GM12878 (cell line): ENCODE measurements at regions not wholly inside any gene's neighbourhood (a gene's known extent, or its start where the extent isn't known, plus 50 kb on each side); places are given as distances from the start of the nearest gene placed in this dataset.

Source experiments
- ASH2L ChIP-seq: fragments of 300-600, 200-600 bp; sonication (generic); IDR thresholded peaks from 2 replicates; pipeline ENCODE4 v1.6.1; 2017; ENCODE audit warnings: low read depth, mild to moderate bottlenecking, borderline replicate concordance
- ATF7 ChIP-seq: fragments of 450-650 bp; IDR thresholded peaks from 2 replicates; pipeline ENCODE4 v1.6.1; 2016; ENCODE audit warnings: low read depth, mild to moderate bottlenecking
- CBFB ChIP-seq: IDR thresholded peaks from 2 replicates; pipeline ENCODE4 v1.6.1; 2016; ENCODE audit warnings: antibody characterized with exemption, low read depth
- CEBPB ChIP-seq, 2 experiments: fragments of 150-350 bp in 1 of 2; IDR thresholded peaks; 2 replicates each; pipeline ENCODE4 v1.6.1; 2012 to 2014; ENCODE audit warnings: low read depth in 2 of 2, low read length in 2 of 2, borderline replicate concordance in 1 of 2, inconsistent platforms in 1 of 2
- EP300 ChIP-seq, 2 experiments: fragments of 150-350 bp in 1 of 2; IDR thresholded peaks; 2 replicates each; pipeline ENCODE4 v1.6.1; 2011 to 2012; ENCODE audit warnings: low read depth in 2 of 2, low read length in 2 of 2, borderline replicate concordance in 1 of 2, improper control_type of control experiment in 1 of 2, inconsistent platforms in 1 of 2; ENCODE audit not compliant: control insufficient read depth in 1 of 2
- ETV6 ChIP-seq, 2 experiments: fragments of 450-650 bp in 1 of 2; IDR thresholded peaks in 1 of 2; conservative IDR thresholded peaks in 1 of 2; 2 replicates each; pipeline ENCODE4 v1.6.1; 2014; ENCODE audit warnings: antibody characterized with exemption in 1 of 2, borderline replicate concordance in 1 of 2, low read depth in 1 of 2, mild to moderate bottlenecking in 1 of 2, moderate library complexity in 1 of 2
- FOXM1 ChIP-seq: IDR thresholded peaks from 2 replicates; pipeline ENCODE4 v1.6.1; 2012; ENCODE audit warnings: low read depth, mild to moderate bottlenecking, inconsistent platforms, low read length, moderate library complexity
- HDAC6 ChIP-seq: fragments of 200-600 bp; sonication (generic); IDR thresholded peaks from one replicate; pipeline ENCODE4 v1.8.0; 2017; ENCODE audit warnings: antibody characterized with exemption; ENCODE audit not compliant: unreplicated experiment
- IKZF1 ChIP-seq: fragments of 450-650 bp; conservative IDR thresholded peaks from 2 replicates; pipeline ENCODE4 v1.6.1; 2017; ENCODE audit warnings: antibody characterized with exemption, mild to moderate bottlenecking
- KAT2A ChIP-seq: conservative IDR thresholded peaks from 2 replicates; pipeline ENCODE4 v1.6.1; 2011; ENCODE audit warnings: low read depth, low read length; ENCODE audit not compliant: control insufficient read depth
- KLF5 ChIP-seq: fragments of 450-650 bp; IDR thresholded peaks from 2 replicates; pipeline ENCODE4 v1.6.1; 2014; ENCODE audit warnings: mild to moderate bottlenecking; ENCODE audit not compliant: partially characterized antibody
- MEF2A ChIP-seq: IDR thresholded peaks from 2 replicates; pipeline ENCODE4 v1.6.1; 2011; ENCODE audit warnings: low read depth, mild to moderate bottlenecking, low read length, moderate library complexity; ENCODE audit not compliant: insufficient read depth
- MTA2 ChIP-seq: fragments of 450-650 bp; IDR thresholded peaks from 2 replicates; pipeline ENCODE4 v1.6.1; 2016; ENCODE audit warnings: low read depth, mild to moderate bottlenecking, moderate library complexity
- MYB ChIP-seq: fragments of 150-350 bp; IDR thresholded peaks from 2 replicates; pipeline ENCODE4 v1.6.1; 2014; ENCODE audit warnings: mild to moderate bottlenecking, low read depth, low read length, borderline replicate concordance
- NFXL1 ChIP-seq: fragments of 450-650 bp; IDR thresholded peaks from 2 replicates; pipeline ENCODE4 v1.6.1; 2017; ENCODE audit warnings: antibody characterized with exemption, mild to moderate bottlenecking, borderline replicate concordance
- NFYA ChIP-seq: IDR thresholded peaks from 2 replicates; pipeline ENCODE4 v1.6.1; 2011; ENCODE audit warnings: low read depth, mild to moderate bottlenecking, low read length, improper control_type of control experiment, borderline replicate concordance
- NR2C1 ChIP-seq: fragments of 450-650 bp; IDR thresholded peaks from 2 replicates; pipeline ENCODE4 v1.6.1; 2017; ENCODE audit warnings: antibody characterized with exemption, mild to moderate bottlenecking, moderate library complexity
- SMAD5 ChIP-seq: IDR thresholded peaks from 2 replicates; pipeline ENCODE4 v1.6.1; 2016; ENCODE audit warnings: antibody characterized with exemption, low read depth
- TCF3 ChIP-seq: IDR thresholded peaks from 2 replicates; pipeline ENCODE4 v1.6.1; 2012; ENCODE audit warnings: low read depth, mild to moderate bottlenecking, low read length, borderline replicate concordance; ENCODE audit not compliant: insufficient read depth
- TCF7 ChIP-seq: IDR thresholded peaks from 2 replicates; pipeline ENCODE4 v1.6.1; 2014; ENCODE audit warnings: antibody characterized with exemption, borderline replicate concordance
- ZNF207 ChIP-seq: fragments of 450-650 bp; IDR thresholded peaks from 2 replicates; pipeline ENCODE4 v1.6.1; 2014; ENCODE audit warnings: antibody characterized with exemption, mild to moderate bottlenecking, borderline replicate concordance
- ZNF274 ChIP-seq: IDR thresholded peaks from one replicate; pipeline ENCODE4 v1.8.0; 2011; ENCODE audit not compliant: insufficient read length, insufficient read depth
- ZNF622 ChIP-seq: fragments of 450-650 bp; IDR thresholded peaks from 2 replicates; pipeline ENCODE4 v1.6.1; 2017; ENCODE audit warnings: mild to moderate bottlenecking, inconsistent platforms
- ZZZ3 ChIP-seq: IDR thresholded peaks from 2 replicates; pipeline ENCODE4 v1.6.1; 2011; ENCODE audit warnings: low read depth; ENCODE audit not compliant: control insufficient read depth, insufficient read length
- TF ChIP-seq, protein P1 (sequence below): IDR thresholded peaks from 2 replicates; pipeline ENCODE4 v1.6.1; 2011; ENCODE audit warnings: borderline replicate concordance, low read depth, mild to moderate bottlenecking, moderate library complexity, low read length; ENCODE audit not compliant: insufficient read depth, poor library complexity, severe bottlenecking
- TF ChIP-seq, protein P2 (sequence below): IDR thresholded peaks from 2 replicates; pipeline ENCODE4 v1.6.1; 2011; ENCODE audit warnings: borderline replicate concordance, low read depth, mild to moderate bottlenecking, moderate library complexity, mixed read lengths, low read length; ENCODE audit not compliant: insufficient read depth; ENCODE audit errors: extremely low read length
- TF ChIP-seq, protein P3 (sequence below): fragments of 450-650 bp; IDR thresholded peaks from 2 replicates; pipeline ENCODE4 v1.6.1; 2018; ENCODE audit warnings: borderline replicate concordance, mild to moderate bottlenecking; ENCODE audit not compliant: partially characterized antibody

DNA sequence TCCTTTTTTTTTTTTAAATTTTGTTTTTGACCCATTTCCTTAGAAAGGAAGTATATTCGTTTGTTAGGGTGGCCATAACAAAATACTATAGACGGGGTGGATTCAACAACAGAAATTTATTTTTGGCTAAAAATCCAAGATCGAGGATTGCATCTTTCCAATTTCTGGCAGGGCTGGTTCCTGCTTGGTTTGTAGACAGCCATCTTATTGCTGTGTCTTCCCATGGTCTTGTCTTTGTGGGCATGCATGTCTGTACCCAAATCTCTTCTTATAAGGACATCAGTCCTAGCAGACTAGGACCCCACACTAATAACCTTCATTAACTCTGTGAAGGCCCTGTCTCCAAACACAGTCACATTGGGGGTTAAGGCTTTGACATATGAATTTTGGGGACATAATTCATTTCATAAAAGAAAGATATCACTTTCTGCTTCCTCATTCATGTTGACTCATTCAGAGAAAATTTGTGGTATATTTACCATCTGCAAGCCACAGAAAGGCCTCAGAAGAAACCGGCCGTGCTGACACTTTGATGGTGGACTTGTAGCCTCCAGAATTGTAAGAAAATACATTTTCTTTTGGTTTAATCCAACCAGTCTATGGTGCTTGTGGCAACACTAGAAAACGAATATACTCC, 262.1 kb downstream of the LPIN1 start (continued):
- TF ChIP-seq ASH2L, result no peak
- TF ChIP-seq MYB, result no peak
- TF ChIP-seq CEBPB (IDR thresholded peaks at IDR 0.05; ENCODE audit: borderline replicate concordance in 1 of 2, low read depth in 2 of 2, low read length in 2 of 2), result no peak
- TF ChIP-seq HDAC6, result no peak
- peak; percentile 85 for TF ChIP-seq FOXM1
- no peak for TF ChIP-seq KAT2A
- no peak for TF ChIP-seq ZZZ3
- no peak for TF ChIP-seq SMAD5
- no peak for TF ChIP-seq ZNF622
- TF ChIP-seq, protein P1, sequence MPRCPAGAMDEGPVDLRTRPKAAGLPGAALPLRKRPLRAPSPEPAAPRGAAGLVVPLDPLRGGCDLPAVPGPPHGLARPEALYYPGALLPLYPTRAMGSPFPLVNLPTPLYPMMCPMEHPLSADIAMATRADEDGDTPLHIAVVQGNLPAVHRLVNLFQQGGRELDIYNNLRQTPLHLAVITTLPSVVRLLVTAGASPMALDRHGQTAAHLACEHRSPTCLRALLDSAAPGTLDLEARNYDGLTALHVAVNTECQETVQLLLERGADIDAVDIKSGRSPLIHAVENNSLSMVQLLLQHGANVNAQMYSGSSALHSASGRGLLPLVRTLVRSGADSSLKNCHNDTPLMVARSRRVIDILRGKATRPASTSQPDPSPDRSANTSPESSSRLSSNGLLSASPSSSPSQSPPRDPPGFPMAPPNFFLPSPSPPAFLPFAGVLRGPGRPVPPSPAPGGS, result peak; percentile 38
- peak; percentile 50; the same call in 1 of the 2 replicates for TF ChIP-seq MEF2A
- TF ChIP-seq EP300 (IDR thresholded peaks at IDR 0.05; ENCODE audit: borderline replicate concordance in 1 of 2, control insufficient read depth in 1 of 2, low read depth in 2 of 2, low read length in 2 of 2), result peak; percentile 81 to 84
- TF ChIP-seq NFXL1, result no peak
- TF ChIP-seq, protein P2, sequence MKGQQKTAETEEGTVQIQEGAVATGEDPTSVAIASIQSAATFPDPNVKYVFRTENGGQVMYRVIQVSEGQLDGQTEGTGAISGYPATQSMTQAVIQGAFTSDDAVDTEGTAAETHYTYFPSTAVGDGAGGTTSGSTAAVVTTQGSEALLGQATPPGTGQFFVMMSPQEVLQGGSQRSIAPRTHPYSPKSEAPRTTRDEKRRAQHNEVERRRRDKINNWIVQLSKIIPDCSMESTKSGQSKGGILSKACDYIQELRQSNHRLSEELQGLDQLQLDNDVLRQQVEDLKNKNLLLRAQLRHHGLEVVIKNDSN, result no peak
- TF ChIP-seq IKZF1, result peak; percentile 74
- peak; percentile 75 for TF ChIP-seq TCF7
- no peak for TF ChIP-seq NR2C1
- peak; percentile 93 for TF ChIP-seq MTA2
- no peak for TF ChIP-seq ZNF207
- TF ChIP-seq TCF3, result peak; percentile 30; the same call in 1 of the 2 replicates
- no peak for TF ChIP-seq ZNF274
- TF ChIP-seq, protein P3, sequence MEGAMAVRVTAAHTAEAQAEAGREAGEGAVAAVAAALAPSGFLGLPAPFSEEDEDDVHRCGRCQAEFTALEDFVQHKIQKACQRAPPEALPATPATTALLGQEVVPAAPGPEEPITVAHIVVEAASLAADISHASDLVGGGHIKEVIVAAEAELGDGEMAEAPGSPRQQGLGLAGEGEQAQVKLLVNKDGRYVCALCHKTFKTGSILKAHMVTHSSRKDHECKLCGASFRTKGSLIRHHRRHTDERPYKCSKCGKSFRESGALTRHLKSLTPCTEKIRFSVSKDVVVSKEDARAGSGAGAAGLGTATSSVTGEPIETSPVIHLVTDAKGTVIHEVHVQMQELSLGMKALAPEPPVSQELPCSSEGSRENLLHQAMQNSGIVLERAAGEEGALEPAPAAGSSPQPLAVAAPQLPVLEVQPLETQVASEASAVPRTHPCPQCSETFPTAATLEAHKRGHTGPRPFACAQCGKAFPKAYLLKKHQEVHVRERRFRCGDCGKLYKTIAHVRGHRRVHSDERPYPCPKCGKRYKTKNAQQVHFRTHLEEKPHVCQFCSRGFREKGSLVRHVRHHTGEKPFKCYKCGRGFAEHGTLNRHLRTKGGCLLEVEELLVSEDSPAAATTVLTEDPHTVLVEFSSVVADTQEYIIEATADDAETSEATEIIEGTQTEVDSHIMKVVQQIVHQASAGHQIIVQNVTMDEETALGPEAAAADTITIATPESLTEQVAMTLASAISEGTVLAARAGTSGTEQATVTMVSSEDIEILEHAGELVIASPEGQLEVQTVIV, result no peak
- TF ChIP-seq NFYA, result no peak
- no peak for TF ChIP-seq KLF5
- TF ChIP-seq ETV6 (conservative IDR thresholded peaks at IDR 0.05 in 1 of 2, IDR thresholded peaks at IDR 0.05 in 1 of 2; ENCODE audit: borderline replicate concordance in 1 of 2, low read depth in 1 of 2), result peak in 1 of 2 experiments; percentile 56; a peak in 1 of 4 replicates
- TF ChIP-seq CBFB, result peak; percentile 95
- TF ChIP-seq ATF7, result peak; percentile 76
